IMR-90 (cell line): ENCODE measurements at regions not wholly inside any gene's neighbourhood (a gene's known extent, or its start where the extent isn't known, plus 50 kb on each side); places are given as distances from the start of the nearest gene placed in this dataset.

Experiments used
- ATAC-seq: fragments of 200-7000 bp; cut with Tn5 transposase; 2 replicates; pipeline ENCODE4 v1.9.1; 2020; ENCODE audit warnings: low read depth, mild to moderate bottlenecking, moderate library complexity
- BruUV-seq: library from RNA; stranded (reverse); fragments of 400-500 nt; replicated peaks from 2 replicates; lab custom pipeline; 2021; lab: Mats Ljungman, UMichigan
- CTCF ChIA-PET: fragments of 300-600 bp; formaldehyde crosslinking; extraction: SDS; loops from one replicate; lab custom pipeline; 2021; ENCODE audit warnings: antibody characterized with exemption; lab: Yijun Ruan, JAX
- POLR2A ChIA-PET: fragments of 300-600 bp; sonication (Branson Sonifier 250); formaldehyde crosslinking; loops from one replicate; lab custom pipeline; 2022; ENCODE audit warnings: antibody characterized with exemption; ENCODE audit not compliant: unreplicated experiment; lab: Charles Lee
- DNase-seq: peaks from one replicate; pipeline ENCODE4 v3.0.0; 2013
- H2AFZ ChIP-seq: replicated peaks from 2 replicates; pipeline ENCODE3; 2013; ENCODE audit warnings: low read length, mild to moderate bottlenecking; ENCODE audit not compliant: poor library complexity
- H2AK5ac ChIP-seq: 2 replicates; pipeline ENCODE4 v1.6.1; 2013; ENCODE audit warnings: low read depth, low read length, inconsistent platforms
- H2AK9ac ChIP-seq: replicated peaks from 2 replicates; pipeline ENCODE3; 2013; ENCODE audit warnings: mild to moderate bottlenecking, low read depth, low read length, moderate library complexity; ENCODE audit not compliant: poor library complexity
- H2BK120ac ChIP-seq: 2 replicates; pipeline ENCODE4 v1.6.1; 2013; ENCODE audit warnings: low read depth, low read length, inconsistent platforms
- H2BK15ac ChIP-seq: 3 replicates; pipeline ENCODE4 v1.6.1; 2013; ENCODE audit warnings: low read depth, low read length, inconsistent platforms
- H2BK20ac ChIP-seq: 2 replicates; pipeline ENCODE4 v1.6.1; 2013; ENCODE audit warnings: low read depth, mild to moderate bottlenecking, inconsistent platforms, low read length, moderate library complexity
- H2BK5ac ChIP-seq: 2 replicates; pipeline ENCODE4 v1.6.1; 2013; ENCODE audit warnings: mild to moderate bottlenecking, low read depth, low read length, inconsistent platforms; ENCODE audit not compliant: poor library complexity, severe bottlenecking
- H3K14ac ChIP-seq: replicated peaks from 2 replicates; pipeline ENCODE4 v1.6.1; 2013; ENCODE audit warnings: low read depth, low read length, inconsistent platforms
- H3K18ac ChIP-seq: 2 replicates; pipeline ENCODE4 v1.6.1; 2013; ENCODE audit warnings: low read depth, low read length, control low read depth
- H3K23ac ChIP-seq: 2 replicates; pipeline ENCODE4 v1.6.1; 2013; ENCODE audit warnings: low read depth, low read length, inconsistent platforms
- H3K27ac ChIP-seq: 2 replicates; pipeline ENCODE4 v1.5.1; 2013; ENCODE audit warnings: mild to moderate bottlenecking, control low read depth, low read length; ENCODE audit not compliant: insufficient read depth
- H3K27me3 ChIP-seq: 2 replicates; pipeline ENCODE4 v1.6.1; 2013; ENCODE audit warnings: low read length; ENCODE audit not compliant: control insufficient read depth, insufficient read depth
- H3K36me3 ChIP-seq: 2 replicates; pipeline ENCODE4 v1.6.1; 2013; ENCODE audit warnings: low read length, mixed read lengths; ENCODE audit not compliant: control insufficient read depth, insufficient read depth
- H3K4ac ChIP-seq: 2 replicates; pipeline ENCODE4 v1.6.1; 2013; ENCODE audit warnings: low read depth, low read length, inconsistent platforms
- H3K4me1 ChIP-seq: 2 replicates; pipeline ENCODE4 v1.6.1; 2013; ENCODE audit warnings: low read length, mixed read lengths; ENCODE audit not compliant: control insufficient read depth, insufficient read depth
- H3K4me2 ChIP-seq: 2 replicates; pipeline ENCODE4 v1.6.1; 2013; ENCODE audit warnings: low read depth, mild to moderate bottlenecking, control low read depth, low read length, moderate library complexity
- H3K4me3 ChIP-seq: 2 replicates; pipeline ENCODE4 v1.5.1; 2013; ENCODE audit warnings: low read depth, mild to moderate bottlenecking, control low read depth, low read length, moderate library complexity; ENCODE audit not compliant: insufficient read depth
- H3K56ac ChIP-seq: 2 replicates; pipeline ENCODE4 v1.6.1; 2013; ENCODE audit warnings: low read length, inconsistent platforms; ENCODE audit not compliant: insufficient read depth; ENCODE audit errors: extremely low read depth
- H3K79me1 ChIP-seq, 2 experiments: 2 replicates each; pipeline ENCODE4 v1.6.1; 2013; ENCODE audit warnings: low read length in 2 of 2, inconsistent platforms in 1 of 2, low read depth in 1 of 2
- H3K9ac ChIP-seq: 2 replicates; pipeline ENCODE4 v1.6.1; 2013; ENCODE audit warnings: low read depth, low read length, control low read depth
- H3K9me1 ChIP-seq: 2 replicates; pipeline ENCODE4 v1.6.1; 2013; ENCODE audit warnings: low read length, inconsistent platforms; ENCODE audit not compliant: insufficient read depth
- H3K9me3 ChIP-seq: 2 replicates; pipeline ENCODE4 v1.6.1; 2013; ENCODE audit warnings: low read length; ENCODE audit not compliant: control insufficient read depth, insufficient read depth
- H4K20me1 ChIP-seq: 2 replicates; pipeline ENCODE4 v1.6.1; 2013; ENCODE audit warnings: low read length, inconsistent platforms; ENCODE audit not compliant: insufficient read depth
- H4K5ac ChIP-seq: 2 replicates; pipeline ENCODE4 v1.6.1; 2013; ENCODE audit warnings: mild to moderate bottlenecking, low read depth, low read length, control low read depth
- H4K8ac ChIP-seq, 2 experiments: 2 replicates each; pipeline ENCODE4 v1.6.1; 2013; ENCODE audit warnings: low read depth in 2 of 2, low read length in 2 of 2, control low read depth in 1 of 2, inconsistent platforms in 1 of 2
- H4K91ac ChIP-seq: 2 replicates; pipeline ENCODE4 v1.6.1; 2013; ENCODE audit warnings: low read depth, low read length, inconsistent platforms; ENCODE audit not compliant: insufficient read depth
- FOS ChIP-seq: fragments of 150-350 bp; IDR thresholded peaks from 2 replicates; pipeline ENCODE4 v1.6.1; 2016; ENCODE audit warnings: low read depth, low read length
- MAZ ChIP-seq: IDR thresholded peaks from 2 replicates; pipeline ENCODE4 v1.6.1; 2012; ENCODE audit warnings: low read depth, mild to moderate bottlenecking, low read length, improper control_type of control experiment, moderate library complexity, borderline replicate concordance
- MXI1 ChIP-seq: IDR thresholded peaks from 2 replicates; pipeline ENCODE4 v1.6.1; 2012; ENCODE audit warnings: low read depth, mild to moderate bottlenecking, low read length, moderate library complexity, borderline replicate concordance
- RAD21 ChIP-seq: IDR thresholded peaks from 2 replicates; pipeline ENCODE4 v1.6.1; 2012; ENCODE audit warnings: low read length, improper control_type of control experiment
- RFX5 ChIP-seq: IDR thresholded peaks from 2 replicates; pipeline ENCODE4 v1.8.0; 2012; ENCODE audit warnings: low read depth, mild to moderate bottlenecking, low read length, moderate library complexity
- SMC3 ChIP-seq: fragments of 150-350 bp; IDR thresholded peaks from 2 replicates; pipeline ENCODE4 v1.6.1; 2016; ENCODE audit warnings: low read depth, mild to moderate bottlenecking, antibody characterized with exemption, low read length, moderate library complexity
- WGBS, 2 experiments: methylation state at CpG; one replicate each; pipeline versions ENCODE4 v1.1.5 to v1.1.7; 2013; ENCODE audit warnings: missing lambda C conversion rate in 2 of 2; ENCODE audit not compliant: insufficient read length in 1 of 2; ENCODE audit errors: extremely low coverage in 2 of 2; 5-methylcytosine and 5-hydroxymethylcytosine counted together
- dilution Hi-C: fragments of 300-500 bp; cut with HindIII; formaldehyde crosslinking; loops from one replicate; pipeline ENCODE4 v1.14.3; 2018; ENCODE audit warnings: low sequenced_read_pairs; ENCODE audit not compliant: unreplicated experiment
- in situ Hi-C: fragments of 300-500 bp; cut with MboI; formaldehyde crosslinking; loops from 3 replicates; pipeline ENCODE4 v1.14.3; 2019; ENCODE audit warnings: low sequenced_read_pairs, inconsistent platforms, mixed read lengths
- intact Hi-C: fragments of 100-400 bp; cut with micrococcal nuclease; formaldehyde crosslinking; loops from 2 replicates; pipeline ENCODE4 v1.10.0; 2022
- TF ChIP-seq, protein P1 (sequence below): fragments of 150-350 bp; IDR thresholded peaks from 2 replicates; pipeline ENCODE4 v1.6.1; 2017; ENCODE audit warnings: mild to moderate bottlenecking, antibody characterized with exemption, low read length, low read depth
- TF ChIP-seq, protein P2 (sequence below): conservative IDR thresholded peaks from 2 replicates; pipeline ENCODE4 v1.5.1; 2012; ENCODE audit warnings: mild to moderate bottlenecking, low read depth, low read length, improper control_type of control experiment

DNA sequence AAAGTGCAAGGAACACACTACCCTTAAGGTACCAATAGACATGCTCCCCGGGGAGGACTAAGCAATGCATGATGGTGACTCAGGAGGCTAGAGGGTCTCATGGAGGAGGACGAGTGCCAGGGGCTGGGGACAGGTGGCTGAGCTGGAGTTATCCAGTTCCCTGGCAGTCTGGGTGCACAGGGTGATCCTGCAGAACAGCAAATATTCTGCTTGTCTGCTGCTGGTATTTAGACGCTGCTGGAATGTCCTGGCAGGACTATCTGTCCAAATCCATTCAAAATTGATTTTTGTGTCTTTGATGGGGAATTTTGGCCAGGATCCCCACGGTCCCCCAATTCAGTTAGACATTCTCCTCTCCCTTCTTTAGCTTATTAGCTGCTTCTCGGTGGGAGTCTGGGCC is 138.7 kb downstream of the C12orf75 start:
- Histone ChIP-seq H2BK120ac (no peak overlapping the region), H2AFZ (no peak overlapping the region), H3K18ac (no peak overlapping the region), H3K27ac (no peak overlapping the region), H3K23ac (no peak overlapping the region), H3K4me1 (no peaks in the 10 kb centered on the region), H3K4me2 (no peak overlapping the region), H3K79me1 (no peaks in the 10 kb centered on the region), H4K20me1 (no peaks in the 10 kb centered on the region), H3K56ac (no peak overlapping the region), H2AK9ac (no peak overlapping the region), H3K9me3 (no peaks in the 10 kb centered on the region), H4K5ac (no peak overlapping the region), H4K91ac (no peak overlapping the region), H3K4ac (no peak overlapping the region), H3K9me1 (no peaks in the 10 kb centered on the region; the same call in 1 of the 2 replicates), H2BK15ac (no peak overlapping the region), H4K8ac (no peak overlapping the region), H3K9ac (no peak overlapping the region), H2BK20ac (no peak overlapping the region), H3K4me3 (no peak overlapping the region), H2AK5ac (no peak overlapping the region), H3K36me3 (no peaks in the 10 kb centered on the region), H3K27me3 (peaks cover 8% of the 10 kb centered on the region), H3K14ac (no peak overlapping the region), H2BK5ac (no peak overlapping the region)
- no TSS peak for BruUV-seq
- intact Hi-C loops = no loop called here
- TF ChIP-seq SMC3 (no peak), RFX5 (no peak), MAZ (no peak), MXI1 (no peak), RAD21 (no peak), FOS (no peak)
- TF ChIP-seq, protein P1, sequence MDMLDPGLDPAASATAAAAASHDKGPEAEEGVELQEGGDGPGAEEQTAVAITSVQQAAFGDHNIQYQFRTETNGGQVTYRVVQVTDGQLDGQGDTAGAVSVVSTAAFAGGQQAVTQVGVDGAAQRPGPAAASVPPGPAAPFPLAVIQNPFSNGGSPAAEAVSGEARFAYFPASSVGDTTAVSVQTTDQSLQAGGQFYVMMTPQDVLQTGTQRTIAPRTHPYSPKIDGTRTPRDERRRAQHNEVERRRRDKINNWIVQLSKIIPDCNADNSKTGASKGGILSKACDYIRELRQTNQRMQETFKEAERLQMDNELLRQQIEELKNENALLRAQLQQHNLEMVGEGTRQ = no peak
- TF ChIP-seq, protein P2, sequence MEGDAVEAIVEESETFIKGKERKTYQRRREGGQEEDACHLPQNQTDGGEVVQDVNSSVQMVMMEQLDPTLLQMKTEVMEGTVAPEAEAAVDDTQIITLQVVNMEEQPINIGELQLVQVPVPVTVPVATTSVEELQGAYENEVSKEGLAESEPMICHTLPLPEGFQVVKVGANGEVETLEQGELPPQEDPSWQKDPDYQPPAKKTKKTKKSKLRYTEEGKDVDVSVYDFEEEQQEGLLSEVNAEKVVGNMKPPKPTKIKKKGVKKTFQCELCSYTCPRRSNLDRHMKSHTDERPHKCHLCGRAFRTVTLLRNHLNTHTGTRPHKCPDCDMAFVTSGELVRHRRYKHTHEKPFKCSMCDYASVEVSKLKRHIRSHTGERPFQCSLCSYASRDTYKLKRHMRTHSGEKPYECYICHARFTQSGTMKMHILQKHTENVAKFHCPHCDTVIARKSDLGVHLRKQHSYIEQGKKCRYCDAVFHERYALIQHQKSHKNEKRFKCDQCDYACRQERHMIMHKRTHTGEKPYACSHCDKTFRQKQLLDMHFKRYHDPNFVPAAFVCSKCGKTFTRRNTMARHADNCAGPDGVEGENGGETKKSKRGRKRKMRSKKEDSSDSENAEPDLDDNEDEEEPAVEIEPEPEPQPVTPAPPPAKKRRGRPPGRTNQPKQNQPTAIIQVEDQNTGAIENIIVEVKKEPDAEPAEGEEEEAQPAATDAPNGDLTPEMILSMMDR = no peak
- DNase-seq = no peak
- POLR2A ChIA-PET = no interaction called here
- no CpG with 5 or more reads among the region's 5 CpGs for WGBS, 2 experiments
- CTCF ChIA-PET = interaction anchor here (0.7 to 1.4 kb wide), 2 partner anchors 11 to 16 kb away, joined by 3 to 4 read pairs; no protein-coding TSS in a partner anchor
- in situ Hi-C loops = no loop called here
- dilution Hi-C loops = no loop called here
- no peak for ATAC-seq
